ENCODE measurements at regions not wholly inside any gene's neighbourhood (a gene's known extent, or its start where the extent isn't known, plus 50 kb on each side); places are given as distances from the start of the nearest gene placed in this dataset.
"Not testable (repeated sequence)": the region's sequence is repeated elsewhere in the genome, so short reads cannot be mapped to it uniquely, and the experiment has no call there.

- FAIRE-seq: no peak
Measured at GRCh38 chr5:106523852-106524251, 1146.9 kb downstream of the EFNA5 start.

GRCh38 chr5:106522296-106522695, 1148.4 kb downstream of the EFNA5 start:
- FAIRE-seq: no peak

GRCh38 chr5:106521701-106522100, 1149.0 kb downstream of the EFNA5 start:
- no peak for FAIRE-seq

GRCh38 chr5:106510321-106510720, 1160.4 kb downstream of the EFNA5 start:
- FAIRE-seq: no peak

DNA sequence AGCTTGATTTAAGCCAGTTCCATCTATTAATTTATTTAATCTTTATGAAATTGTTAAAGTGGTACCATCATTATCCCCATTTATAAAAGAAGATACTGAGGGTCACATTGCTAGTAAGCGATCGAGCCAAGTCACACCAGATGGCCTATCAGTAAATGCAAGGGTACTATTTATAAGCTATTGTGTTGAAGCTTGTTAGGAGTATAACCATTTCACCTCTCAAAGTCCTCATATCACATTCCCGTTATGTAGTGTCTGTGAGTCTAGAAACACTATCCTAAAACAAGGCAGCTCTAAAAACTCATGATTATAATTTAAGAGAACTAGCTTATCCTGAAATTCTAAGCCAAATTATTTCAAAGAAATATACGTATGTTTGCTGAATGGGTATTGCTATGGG, 1161.8 kb downstream of the EFNA5 start:
- FAIRE-seq: no peak

DNA sequence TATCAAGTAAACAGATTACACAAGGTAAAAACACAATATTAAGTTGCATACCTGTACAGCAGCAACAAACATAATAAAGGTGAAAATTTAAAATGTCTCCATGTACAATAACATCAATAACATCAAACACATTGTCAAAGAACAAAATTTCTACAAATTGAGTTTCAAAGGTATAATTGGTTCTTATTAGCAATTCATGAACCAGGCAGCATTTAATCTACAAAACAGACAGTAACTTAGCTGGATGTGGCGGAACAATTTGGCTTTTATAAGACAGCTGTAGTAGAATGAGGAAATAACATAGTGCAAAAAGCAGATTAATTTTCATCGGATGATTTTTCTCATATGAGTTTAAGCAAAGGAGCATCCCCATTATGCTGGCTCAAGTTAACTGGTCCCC, 1176.8 kb downstream of the EFNA5 start:
- no peak for FAIRE-seq

- FAIRE-seq: no peak
Measured at GRCh38 chr5:106489004-106489403, 1181.7 kb downstream of the EFNA5 start.

GRCh38 chr5:106488407-106488806, 1182.3 kb downstream of the EFNA5 start:
- no peak for FAIRE-seq

DNA sequence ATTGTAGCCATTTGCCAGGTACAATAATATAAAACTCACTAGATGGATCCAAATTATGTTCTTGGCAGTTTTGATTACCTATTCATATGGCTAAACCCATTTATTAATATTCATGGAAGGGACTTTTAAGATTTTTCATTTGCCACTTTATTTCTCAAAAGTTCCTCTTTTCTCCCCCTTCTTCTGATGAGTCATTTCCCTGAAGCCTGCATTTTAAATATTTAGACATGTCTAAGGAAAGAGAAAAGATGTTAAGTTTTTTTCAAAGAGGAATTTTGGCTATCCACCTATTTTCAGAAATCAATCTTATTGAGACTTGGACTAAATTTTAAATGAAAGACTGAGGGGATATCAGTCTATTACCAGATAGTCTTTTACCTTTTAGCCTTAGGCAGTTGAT, 1189.4 kb downstream of the EFNA5 start:
- no peak for FAIRE-seq

- no peak for FAIRE-seq
Measured at GRCh38 chr5:106476630-106477029, 1194.1 kb downstream of the EFNA5 start.

DNA sequence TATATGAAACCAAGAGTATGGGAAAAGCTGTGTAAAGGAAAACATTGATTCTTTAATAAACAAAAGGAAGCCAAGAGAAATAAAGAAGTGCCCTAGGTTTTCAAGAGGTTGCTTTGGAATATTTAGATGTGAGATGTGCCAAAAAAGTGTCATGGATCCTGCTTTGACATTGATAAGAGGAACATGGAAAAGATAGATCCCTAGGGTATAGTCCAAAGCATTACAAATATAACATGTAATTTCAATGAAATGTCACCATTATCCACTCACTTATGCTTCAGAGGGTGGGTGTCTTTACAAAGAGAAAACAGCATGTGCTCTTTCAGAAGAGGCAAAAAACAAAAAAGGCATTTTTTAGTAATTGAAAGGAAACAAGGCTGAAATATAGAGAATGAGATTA, 1196.7 kb downstream of the EFNA5 start:
- no peak for FAIRE-seq

DNA sequence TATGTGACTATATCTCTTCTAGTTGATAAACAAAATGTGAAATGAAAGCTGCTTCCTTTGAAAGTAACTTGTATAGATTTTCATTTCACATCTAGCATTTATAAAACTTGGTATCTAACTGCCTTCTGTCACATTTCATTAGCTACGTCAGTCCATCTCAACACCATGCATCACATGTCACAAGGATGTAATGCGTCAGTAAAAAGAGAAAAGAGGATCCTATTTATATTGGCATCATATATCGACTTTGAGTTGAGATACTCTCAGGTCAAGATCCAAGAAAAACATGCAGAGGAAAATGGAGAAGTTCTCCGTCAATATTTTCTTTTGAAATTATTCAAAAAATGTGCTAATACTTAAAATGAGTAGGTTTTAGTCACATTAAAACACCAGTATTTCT, 1211.2 kb downstream of the EFNA5 start:
- no peak for FAIRE-seq

DNA sequence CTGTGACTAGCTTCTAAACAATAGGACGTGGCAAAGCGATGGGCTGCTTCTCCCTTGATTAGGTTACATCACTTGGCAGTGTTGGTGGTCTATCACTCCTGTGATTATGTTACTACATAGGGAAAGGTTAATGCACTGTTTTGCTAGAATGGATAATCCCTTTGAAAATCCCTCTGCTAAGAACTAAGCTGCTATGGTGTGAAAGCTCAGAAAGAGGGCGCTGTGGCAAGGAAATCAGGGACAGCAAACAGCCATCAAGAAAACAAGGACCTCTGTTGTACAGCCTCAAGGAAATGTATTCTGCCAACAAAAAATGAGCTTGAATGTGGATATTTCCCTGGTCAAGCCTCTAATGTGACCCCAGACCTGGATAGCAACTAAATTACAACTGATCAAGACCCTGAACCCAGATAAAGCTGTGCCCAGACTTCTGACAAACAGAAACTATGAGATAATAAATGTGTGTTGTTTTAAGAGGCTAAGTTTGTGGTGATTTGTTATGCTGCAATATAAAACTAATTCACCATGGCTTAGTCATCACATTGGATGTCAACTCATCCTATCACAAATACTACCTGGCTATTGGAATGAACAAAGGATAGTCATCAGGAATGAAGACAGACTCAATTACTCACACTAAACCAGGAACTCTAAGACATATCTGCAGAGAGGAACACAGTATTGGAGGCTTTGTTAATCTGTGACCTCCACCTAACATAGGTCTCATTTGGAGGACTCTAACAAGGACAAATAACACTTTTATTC, 1215.9 kb downstream of the EFNA5 start:
- FAIRE-seq: no peak

GRCh38 chr5:106454050-106454449, 1216.7 kb downstream of the EFNA5 start:
- FAIRE-seq: no peak

DNA sequence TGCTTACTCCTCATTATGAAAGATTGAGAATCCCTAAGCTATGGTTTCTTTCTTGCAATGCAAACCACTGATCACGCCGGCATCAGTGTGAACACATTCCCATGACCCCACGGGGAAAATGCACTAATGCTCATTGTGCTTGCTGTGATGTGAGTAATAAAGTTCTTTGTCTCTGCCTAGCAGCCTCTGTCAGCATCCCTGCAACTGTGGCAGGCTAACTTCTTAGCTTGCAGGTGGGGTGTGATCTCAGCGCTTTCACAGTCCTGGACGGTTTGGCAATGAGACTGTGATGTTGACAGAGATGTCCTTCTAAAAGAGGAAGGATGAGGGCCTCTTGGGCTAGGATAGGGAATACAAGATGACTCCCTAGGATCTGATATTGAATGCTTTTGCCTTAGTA, 1218.7 kb downstream of the EFNA5 start:
- FAIRE-seq: no peak

DNA sequence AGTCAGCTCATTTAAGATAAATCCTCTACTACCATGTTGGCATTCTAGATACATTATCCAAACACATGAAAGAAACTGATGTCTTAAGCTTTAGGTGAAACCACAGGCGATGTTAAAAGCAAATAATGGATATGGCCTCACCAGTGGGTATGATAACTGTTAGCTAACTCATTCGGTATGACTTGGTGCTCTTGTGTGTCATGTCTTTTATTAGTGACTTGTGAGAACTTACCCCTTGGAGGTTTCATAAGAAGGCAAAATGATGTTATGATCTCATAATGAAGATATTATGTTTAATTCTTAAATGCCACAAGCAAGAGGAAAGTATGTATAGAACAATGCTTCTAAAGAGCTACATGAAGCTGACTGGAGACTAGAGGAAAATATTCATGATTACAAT, 1227.0 kb downstream of the EFNA5 start:
- FAIRE-seq: no peak

GRCh38 chr5:106435185-106435584, 1235.6 kb downstream of the EFNA5 start:
- FAIRE-seq: no peak

DNA sequence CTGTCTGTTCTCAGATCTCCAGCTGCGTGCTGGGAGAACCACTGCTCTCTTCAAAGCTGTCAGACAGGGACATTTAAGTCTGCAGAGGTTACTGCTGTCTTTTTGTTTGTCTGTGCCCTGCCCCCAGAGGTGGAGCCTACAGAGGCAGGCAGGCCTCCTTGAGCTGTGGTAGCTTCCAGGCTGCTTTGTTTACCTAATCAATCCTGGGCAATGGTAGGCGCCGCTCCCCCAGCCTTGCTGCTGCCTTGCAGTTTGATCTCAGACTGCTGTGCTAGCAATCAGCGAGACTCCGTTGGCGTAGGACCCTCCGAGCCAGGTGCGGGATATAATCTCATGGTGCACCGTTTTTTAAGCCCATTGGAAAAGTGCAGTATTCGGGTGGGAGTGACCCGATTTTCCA, 1240.0 kb downstream of the EFNA5 start:
- not testable (repeated sequence) for FAIRE-seq

GRCh38 chr5:106423109-106423897, 1247.4 kb downstream of the EFNA5 start:
- no peak for FAIRE-seq

- FAIRE-seq: no peak
Measured at GRCh38 chr5:106420102-106420501, 1250.6 kb downstream of the EFNA5 start.

- no peak for FAIRE-seq
Measured at GRCh38 chr5:106418196-106418595, 1252.5 kb downstream of the EFNA5 start.

- FAIRE-seq: no peak
Measured at GRCh38 chr5:106417566-106417965, 1253.2 kb downstream of the EFNA5 start.

- no peak for FAIRE-seq
Measured at GRCh38 chr5:106417163-106417562, 1253.6 kb downstream of the EFNA5 start.

DNA sequence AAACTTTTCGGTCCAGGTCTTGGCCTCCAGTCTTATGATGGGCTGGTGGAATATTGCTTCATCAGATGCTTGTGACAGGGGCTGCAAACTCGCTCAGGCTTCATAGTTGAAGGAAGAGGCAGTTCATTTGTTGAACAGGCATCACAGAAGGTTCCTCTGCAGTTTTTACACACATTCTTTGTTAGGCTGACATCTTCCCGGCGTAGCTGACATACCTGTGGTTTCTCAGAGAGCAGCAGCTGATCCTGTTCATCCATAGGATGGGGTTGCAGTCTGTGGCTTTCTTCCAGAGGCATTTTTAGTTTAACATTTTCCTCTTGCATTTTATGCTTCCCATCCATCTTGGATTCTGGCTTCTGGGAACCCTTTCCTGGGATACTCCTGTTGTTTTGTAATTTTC, 1255.2 kb downstream of the EFNA5 start:
- no peak for FAIRE-seq

Measured in colon (tissue), 2 donors.